Inflammatory macrophage treated with lipopolysaccharide for 4 hours (primary cell): ENCODE measurements at regions not wholly inside any gene's neighbourhood (a gene's known extent, or its start where the extent isn't known, plus 50 kb on each side); places are given as distances from the start of the nearest gene placed in this dataset.

Source experiments
- DNase-seq: peaks from one replicate; pipeline ENCODE4 v3.0.0-alpha.2; 2020

DNA sequence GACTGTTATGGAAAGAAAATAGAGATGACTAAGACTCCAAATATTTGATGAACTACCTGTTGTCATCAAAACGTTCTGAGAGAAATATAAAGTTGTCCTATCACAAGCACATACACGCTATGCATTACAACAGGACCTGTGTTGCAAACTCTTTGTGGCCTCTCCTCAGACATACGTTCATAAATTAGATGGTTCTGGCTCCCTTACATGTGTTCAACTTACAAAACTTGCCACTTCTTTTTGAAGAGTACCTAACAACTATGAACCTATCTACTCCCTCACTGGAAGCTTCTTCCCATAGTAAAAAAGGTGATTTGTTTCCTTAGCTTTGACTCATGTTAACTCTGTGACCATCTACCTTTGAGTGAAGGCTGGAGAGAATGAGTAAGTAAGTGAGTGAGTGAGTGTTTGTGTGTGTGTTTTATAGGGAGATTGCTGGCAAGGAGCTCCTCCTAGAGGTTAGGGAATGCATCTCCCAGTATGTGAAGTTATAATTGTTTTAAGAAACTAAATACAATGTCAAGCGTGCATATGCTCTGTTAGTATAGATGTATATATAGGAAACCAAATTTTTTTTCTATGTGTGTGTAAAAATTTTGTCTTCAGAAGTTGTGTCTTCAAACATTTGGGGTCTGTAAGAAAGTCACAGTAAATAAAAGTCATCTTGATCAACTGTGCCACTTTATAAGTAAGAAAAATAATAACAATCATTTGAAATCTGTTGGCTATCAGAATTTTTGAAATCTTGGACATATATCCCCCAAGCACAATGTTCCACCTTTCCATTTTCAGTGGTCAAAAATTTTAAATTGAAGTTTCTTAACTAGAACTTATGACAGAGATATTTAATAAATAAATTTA, 1211.1 kb upstream of the GJE1 start:
- peak; percentile 41 for DNase-seq

- DNase-seq = no peak
These were observed 1214.8 kb upstream of the GJE1 start for GRCh38 chr6:140917911-140918310.

DNA sequence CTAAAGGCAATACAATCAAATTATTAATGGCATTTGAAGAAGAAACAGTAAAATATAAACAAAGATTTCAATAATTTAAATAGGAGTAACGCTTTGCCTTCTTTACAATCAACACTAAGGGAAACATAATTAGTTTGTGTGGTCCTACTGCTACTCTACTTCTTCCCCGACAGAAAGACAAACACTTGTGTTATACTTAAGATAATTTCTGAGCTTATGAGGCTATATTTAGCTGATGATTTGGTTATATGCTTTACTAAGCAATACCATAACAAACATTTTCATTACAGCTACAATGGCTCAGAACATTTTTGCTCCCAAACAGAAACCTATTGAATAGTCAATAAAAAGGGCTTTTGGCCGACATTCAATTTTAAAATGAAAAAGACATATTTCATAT, 1217.2 kb upstream of the GJE1 start:
- DNase-seq = no peak

- no peak for DNase-seq
These were observed 1217.6 kb upstream of the GJE1 start for GRCh38 chr6:140915103-140915502.

DNA sequence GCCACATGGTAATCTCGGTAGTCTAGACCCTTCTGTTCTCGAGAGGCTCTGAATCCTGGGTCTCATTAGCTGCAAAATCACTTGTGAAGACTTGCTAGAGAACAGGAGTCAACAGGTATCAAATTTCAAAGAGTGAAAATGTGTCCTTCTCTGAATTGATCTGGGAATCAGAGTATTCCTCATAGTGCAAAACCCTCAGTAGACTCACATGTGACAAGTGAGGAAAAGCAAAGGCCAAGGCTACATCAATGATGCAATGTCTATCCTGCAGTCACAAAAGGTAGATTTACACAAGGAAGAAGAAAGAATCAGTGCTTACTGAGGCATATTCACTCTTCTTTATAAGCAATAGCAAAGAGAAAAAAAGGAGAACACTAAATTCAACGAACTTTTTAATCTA, 1220.0 kb upstream of the GJE1 start:
- no peak for DNase-seq

GRCh38 chr6:140909625-140910024, 1223.1 kb upstream of the GJE1 start:
- no peak for DNase-seq

- DNase-seq = no peak
These were observed 1223.6 kb upstream of the GJE1 start for GRCh38 chr6:140909156-140909555.

DNA sequence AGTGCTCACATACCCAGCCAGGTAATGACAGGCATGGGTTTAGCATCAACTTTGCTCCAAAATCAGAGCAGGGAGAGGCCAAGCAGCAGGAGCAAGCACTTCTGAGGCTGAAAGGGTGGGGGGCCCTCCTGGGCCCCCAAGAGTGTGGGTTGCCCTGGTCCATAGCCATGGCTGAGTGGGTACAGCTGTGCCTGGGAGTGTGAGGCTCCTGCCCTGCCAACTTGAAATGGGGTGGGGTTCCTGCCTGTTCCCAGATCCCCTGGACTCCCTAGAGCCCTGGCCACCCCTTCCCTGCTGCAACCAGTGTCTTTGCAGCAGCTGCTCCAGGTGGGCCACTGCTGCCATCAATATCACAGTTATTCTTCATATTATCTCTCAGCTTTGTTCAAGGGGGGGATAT, 1224.2 kb upstream of the GJE1 start:
- DNase-seq = no peak

GRCh38 chr6:140907235-140907634, 1225.5 kb upstream of the GJE1 start:
- no peak for DNase-seq

GRCh38 chr6:140905724-140906123, 1227.0 kb upstream of the GJE1 start:
- no peak for DNase-seq

GRCh38 chr6:140905050-140905449, 1227.7 kb upstream of the GJE1 start:
- DNase-seq = no peak

DNA sequence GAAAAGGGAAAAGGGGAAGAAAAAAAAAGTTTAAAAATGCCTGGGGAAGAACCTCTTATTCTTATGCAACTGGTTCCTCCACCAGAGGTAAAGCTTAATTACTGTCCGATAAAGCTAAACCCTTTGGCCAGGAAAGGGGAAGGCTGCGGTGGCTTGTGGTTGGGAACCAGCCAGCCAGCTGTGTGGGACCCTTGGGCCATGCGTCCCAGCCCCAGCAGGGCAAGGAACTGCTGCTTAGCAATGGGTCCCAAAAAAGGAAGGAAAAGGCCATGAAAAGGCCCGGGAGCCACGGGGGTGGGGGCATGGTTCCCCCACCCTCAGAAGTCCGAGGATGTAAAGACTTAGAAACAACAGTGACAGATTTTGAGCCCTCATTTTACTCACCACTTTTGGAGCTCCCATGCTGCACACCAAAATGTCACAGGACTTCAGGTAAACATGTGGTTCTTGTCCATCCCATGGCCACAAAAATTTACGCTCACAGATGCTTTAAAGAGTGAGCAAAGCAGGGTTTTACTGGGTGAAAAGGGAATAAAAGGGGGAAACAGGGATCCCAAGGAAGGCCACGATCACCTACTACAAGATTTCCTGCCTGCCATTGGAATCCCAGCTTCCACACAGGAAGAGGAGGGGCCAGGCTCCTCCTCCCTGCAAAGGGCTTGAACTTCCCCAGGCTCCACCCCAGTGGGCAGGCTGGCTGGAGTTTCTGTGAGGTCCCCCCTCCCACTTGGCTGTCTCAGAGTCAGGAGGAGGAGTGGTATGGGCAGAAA, 1234.7 kb upstream of the GJE1 start:
- peak; percentile 29 for DNase-seq

DNA sequence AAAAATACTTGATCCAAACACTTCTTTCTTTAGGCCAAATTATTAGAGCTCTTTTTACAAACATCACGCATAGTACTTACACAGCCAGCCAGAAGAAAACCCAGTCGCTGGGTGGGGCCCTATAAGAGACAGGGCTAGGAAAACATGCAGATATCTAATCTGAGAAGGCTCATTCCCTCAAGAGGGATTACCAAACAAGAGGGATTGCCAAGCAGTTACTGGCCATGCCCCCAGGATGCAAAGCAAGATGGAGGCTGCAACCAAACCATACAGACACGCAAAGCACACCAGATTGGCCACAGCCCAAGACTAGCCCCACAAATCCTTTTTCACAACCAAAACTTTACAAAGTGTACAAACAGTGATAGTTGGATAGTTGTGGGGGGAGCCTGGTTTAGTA, 1235.4 kb upstream of the GJE1 start:
- DNase-seq = peak; percentile 1

DNA sequence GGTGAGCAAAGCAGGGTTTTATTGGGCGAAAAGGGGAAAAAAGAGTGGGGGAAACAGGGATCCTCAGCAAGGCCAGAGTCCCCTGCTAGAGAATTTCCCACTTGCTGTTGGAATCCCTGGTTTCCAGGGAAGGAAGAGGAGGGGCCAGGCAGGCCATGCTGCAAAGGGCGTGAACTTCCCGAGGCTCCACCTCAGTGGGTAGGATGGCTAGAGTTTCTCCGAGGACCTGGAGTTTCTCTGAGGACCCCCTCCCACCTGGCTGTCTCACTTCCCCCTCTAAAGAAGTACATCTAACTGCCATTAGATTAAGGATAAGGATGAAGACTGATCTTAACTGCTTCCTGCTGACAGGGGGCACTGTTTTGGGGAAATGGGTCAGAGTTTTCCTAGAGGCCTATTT, 1239.3 kb upstream of the GJE1 start:
- DNase-seq = no peak

GRCh38 chr6:140879946-140880345, 1252.8 kb upstream of the GJE1 start:
- peak; percentile 66 for DNase-seq

- DNase-seq = peak; percentile 63
These were observed 1258.7 kb upstream of the GJE1 start for GRCh38 chr6:140874066-140874465.

DNA sequence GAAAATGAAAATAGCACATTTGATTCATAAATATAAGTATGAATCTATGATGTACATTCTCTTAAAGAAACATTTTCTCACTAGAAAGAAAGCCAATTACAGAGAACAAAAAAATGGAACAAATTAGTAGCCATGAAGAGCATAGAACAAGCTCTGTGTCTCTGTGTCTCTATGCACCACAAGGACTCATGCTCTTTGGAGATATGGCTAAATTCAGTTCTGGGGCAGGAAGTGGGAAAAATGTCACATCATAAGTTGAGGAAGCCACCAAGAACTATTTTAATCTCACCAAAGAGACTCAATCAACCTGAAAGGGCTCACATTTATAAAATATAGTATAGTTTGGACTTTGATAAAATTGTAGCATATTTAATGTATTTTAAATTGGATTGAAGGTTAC, 1259.8 kb upstream of the GJE1 start:
- DNase-seq = no peak

DNA sequence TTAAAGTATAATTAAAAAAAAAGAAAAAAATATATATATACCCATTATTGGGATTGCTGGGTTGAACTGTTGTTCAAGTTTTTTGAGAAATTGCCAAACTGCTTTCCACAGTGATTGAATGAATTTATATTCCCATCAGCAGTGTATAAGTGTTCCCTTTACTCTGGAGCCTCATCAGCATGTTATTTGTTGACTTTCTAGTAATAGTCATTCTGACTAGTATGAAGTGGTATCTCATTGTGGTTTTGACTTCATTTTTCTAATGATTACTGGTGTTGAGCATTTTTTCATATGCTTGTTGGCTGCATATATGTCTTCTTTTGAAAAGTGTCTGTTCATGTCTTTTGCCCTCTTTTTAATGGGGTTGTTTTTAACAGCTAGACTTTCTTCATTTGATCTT, 1260.8 kb upstream of the GJE1 start:
- no peak for DNase-seq

- no peak for DNase-seq
These were observed 1265.4 kb upstream of the GJE1 start for GRCh38 chr6:140867336-140867735.

- no peak for DNase-seq
These were observed 1274.2 kb upstream of the GJE1 start for GRCh38 chr6:140858381-140858971.

- DNase-seq = peak; percentile 70
These were observed 1274.9 kb upstream of the GJE1 start for GRCh38 chr6:140857739-140858380.

- no peak for DNase-seq
These were observed 1277.2 kb upstream of the GJE1 start for GRCh38 chr6:140855520-140855919.

DNA sequence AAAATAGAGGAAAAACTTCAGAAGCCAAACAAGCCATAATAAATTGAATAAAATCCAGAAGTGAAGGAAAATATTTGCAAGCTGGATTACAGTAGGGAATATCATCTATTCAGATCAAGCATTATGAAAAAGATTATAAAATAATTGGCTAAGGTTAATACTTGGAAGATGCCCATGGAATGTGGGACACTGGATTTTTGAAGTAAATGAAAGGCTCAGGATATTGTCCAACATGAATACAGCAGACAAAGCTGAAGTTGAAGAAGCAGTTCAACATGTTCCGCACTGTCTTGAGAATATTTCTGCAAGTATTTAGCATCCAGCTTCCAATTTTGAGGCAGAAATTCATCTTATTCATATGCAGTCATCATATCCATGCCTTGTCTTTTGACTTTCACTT, 1278.4 kb upstream of the GJE1 start:
- no peak for DNase-seq
